ENCODE measurements at regions not wholly inside any gene's neighbourhood (a gene's known extent, or its start where the extent isn't known, plus 50 kb on each side); places are given as distances from the start of the nearest gene placed in this dataset.

DNA sequence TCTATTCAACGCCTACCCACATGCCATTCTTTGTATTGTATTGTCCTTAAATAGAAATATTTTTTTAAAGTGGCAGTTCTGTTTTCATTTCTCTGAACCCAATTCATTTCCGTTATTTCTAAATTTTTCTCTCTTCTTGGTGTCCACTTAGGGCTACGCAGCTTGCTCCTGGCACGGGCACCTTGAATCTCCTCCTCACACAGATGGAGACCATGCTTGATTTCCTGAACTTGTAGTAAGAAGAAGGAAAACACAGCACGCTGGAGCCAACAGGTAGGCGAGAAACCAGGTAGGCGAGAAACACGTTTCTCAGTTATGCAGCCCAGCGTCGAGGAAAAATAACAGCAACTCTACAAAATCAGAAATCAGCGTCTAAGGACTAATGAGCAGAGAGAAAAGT is 428.9 kb downstream of the STK39 start:
- TF ChIP-seq, protein P1, sequence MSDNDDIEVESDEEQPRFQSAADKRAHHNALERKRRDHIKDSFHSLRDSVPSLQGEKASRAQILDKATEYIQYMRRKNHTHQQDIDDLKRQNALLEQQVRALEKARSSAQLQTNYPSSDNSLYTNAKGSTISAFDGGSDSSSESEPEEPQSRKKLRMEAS (IDR thresholded peaks at IDR 0.05), result no peak
- TF ChIP-seq, protein P2, sequence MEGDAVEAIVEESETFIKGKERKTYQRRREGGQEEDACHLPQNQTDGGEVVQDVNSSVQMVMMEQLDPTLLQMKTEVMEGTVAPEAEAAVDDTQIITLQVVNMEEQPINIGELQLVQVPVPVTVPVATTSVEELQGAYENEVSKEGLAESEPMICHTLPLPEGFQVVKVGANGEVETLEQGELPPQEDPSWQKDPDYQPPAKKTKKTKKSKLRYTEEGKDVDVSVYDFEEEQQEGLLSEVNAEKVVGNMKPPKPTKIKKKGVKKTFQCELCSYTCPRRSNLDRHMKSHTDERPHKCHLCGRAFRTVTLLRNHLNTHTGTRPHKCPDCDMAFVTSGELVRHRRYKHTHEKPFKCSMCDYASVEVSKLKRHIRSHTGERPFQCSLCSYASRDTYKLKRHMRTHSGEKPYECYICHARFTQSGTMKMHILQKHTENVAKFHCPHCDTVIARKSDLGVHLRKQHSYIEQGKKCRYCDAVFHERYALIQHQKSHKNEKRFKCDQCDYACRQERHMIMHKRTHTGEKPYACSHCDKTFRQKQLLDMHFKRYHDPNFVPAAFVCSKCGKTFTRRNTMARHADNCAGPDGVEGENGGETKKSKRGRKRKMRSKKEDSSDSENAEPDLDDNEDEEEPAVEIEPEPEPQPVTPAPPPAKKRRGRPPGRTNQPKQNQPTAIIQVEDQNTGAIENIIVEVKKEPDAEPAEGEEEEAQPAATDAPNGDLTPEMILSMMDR (IDR thresholded peaks at IDR 0.05; ENCODE audit: low read depth, low read length, missing input control), result no peak
- no peak for TF ChIP-seq GABPA (IDR thresholded peaks at IDR 0.05 in 1 of 2, conservative IDR thresholded peaks at IDR 0.05 in 1 of 2)
- TF ChIP-seq, protein P3, sequence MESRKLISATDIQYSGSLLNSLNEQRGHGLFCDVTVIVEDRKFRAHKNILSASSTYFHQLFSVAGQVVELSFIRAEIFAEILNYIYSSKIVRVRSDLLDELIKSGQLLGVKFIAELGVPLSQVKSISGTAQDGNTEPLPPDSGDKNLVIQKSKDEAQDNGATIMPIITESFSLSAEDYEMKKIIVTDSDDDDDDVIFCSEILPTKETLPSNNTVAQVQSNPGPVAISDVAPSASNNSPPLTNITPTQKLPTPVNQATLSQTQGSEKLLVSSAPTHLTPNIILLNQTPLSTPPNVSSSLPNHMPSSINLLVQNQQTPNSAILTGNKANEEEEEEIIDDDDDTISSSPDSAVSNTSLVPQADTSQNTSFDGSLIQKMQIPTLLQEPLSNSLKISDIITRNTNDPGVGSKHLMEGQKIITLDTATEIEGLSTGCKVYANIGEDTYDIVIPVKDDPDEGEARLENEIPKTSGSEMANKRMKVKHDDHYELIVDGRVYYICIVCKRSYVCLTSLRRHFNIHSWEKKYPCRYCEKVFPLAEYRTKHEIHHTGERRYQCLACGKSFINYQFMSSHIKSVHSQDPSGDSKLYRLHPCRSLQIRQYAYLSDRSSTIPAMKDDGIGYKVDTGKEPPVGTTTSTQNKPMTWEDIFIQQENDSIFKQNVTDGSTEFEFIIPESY (IDR thresholded peaks at IDR 0.05), result no peak
- TF ChIP-seq TAF1 (conservative IDR thresholded peaks at IDR 0.05), result no peak
- no peak for TF ChIP-seq RAD21 (IDR thresholded peaks at IDR 0.05)
- TF ChIP-seq, protein P4, sequence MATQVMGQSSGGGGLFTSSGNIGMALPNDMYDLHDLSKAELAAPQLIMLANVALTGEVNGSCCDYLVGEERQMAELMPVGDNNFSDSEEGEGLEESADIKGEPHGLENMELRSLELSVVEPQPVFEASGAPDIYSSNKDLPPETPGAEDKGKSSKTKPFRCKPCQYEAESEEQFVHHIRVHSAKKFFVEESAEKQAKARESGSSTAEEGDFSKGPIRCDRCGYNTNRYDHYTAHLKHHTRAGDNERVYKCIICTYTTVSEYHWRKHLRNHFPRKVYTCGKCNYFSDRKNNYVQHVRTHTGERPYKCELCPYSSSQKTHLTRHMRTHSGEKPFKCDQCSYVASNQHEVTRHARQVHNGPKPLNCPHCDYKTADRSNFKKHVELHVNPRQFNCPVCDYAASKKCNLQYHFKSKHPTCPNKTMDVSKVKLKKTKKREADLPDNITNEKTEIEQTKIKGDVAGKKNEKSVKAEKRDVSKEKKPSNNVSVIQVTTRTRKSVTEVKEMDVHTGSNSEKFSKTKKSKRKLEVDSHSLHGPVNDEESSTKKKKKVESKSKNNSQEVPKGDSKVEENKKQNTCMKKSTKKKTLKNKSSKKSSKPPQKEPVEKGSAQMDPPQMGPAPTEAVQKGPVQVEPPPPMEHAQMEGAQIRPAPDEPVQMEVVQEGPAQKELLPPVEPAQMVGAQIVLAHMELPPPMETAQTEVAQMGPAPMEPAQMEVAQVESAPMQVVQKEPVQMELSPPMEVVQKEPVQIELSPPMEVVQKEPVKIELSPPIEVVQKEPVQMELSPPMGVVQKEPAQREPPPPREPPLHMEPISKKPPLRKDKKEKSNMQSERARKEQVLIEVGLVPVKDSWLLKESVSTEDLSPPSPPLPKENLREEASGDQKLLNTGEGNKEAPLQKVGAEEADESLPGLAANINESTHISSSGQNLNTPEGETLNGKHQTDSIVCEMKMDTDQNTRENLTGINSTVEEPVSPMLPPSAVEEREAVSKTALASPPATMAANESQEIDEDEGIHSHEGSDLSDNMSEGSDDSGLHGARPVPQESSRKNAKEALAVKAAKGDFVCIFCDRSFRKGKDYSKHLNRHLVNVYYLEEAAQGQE (IDR thresholded peaks at IDR 0.05), result no peak
- no peak for TF ChIP-seq SP1 (IDR thresholded peaks at IDR 0.05)
- TF ChIP-seq EGR1 (IDR thresholded peaks at IDR 0.05; ENCODE audit: low read depth in 2 of 2), result no peak
- TF ChIP-seq RXRA (IDR thresholded peaks at IDR 0.05), result no peak
- no peak for TF ChIP-seq YY1 (IDR thresholded peaks at IDR 0.05)
- TF ChIP-seq HNF4A (conservative IDR thresholded peaks at IDR 0.05), result no peak
- no peak for TF ChIP-seq HNF4G (IDR thresholded peaks at IDR 0.05)
